K562 (cell line): ENCODE measurements at regions not wholly inside any gene's neighbourhood (a gene's known extent, or its start where the extent isn't known, plus 50 kb on each side); places are given as distances from the start of the nearest gene placed in this dataset.
"Not testable (repeated sequence)": the region's sequence is repeated elsewhere in the genome, so short reads cannot be mapped to it uniquely, and the experiment has no call there.

Experiments used
- ATAC-seq: fragments of 200-7000 bp; cut with Tn5 transposase; 3 replicates; pipeline ENCODE4 v1.9.1; 2020; ENCODE audit warnings: moderate library complexity
- BruUV-seq: library from RNA; stranded (reverse); fragments of 400-500 nt; replicated peaks from 2 replicates; lab custom pipeline; 2021; lab: Mats Ljungman, UMichigan
- CTCF ChIA-PET: fragments of 300-600 bp; formaldehyde crosslinking; extraction: SDS; loops from one replicate; lab custom pipeline; 2021; ENCODE audit warnings: low intra/inter-chr PET ratio; lab: Yijun Ruan, JAX
- POLR2A ChIA-PET: fragments of 300-600, 350-650 bp; sonication (Branson Sonifier 250); formaldehyde crosslinking; extraction: SDS; loops from one replicate; lab custom pipeline; 2021; ENCODE audit warnings: antibody characterized with exemption, inconsistent platforms; lab: Yijun Ruan, JAX
- DNase-seq, 4 experiments: peaks; one replicate each; pipeline versions ENCODE4 v3.0.0 to v3.0.0-alpha.2; 2011 to 2018; ENCODE audit warnings: low spot score in 3 of 4, mixed read lengths in 3 of 4; ENCODE audit errors: extremely low read depth in 1 of 4
- FAIRE-seq: peaks from 2 replicates; lab custom pipeline; 2011; peaks lifted over from hg19 to GRCh38; lab: Jason Lieb, UNC
- H2AFZ ChIP-seq: 2 replicates; pipeline ENCODE4 v1.6.0; 2011; ENCODE audit warnings: low read depth, low read length, control low read depth, inconsistent platforms
- H3K27ac ChIP-seq: fragments of 200-600 bp; 3 replicates; pipeline ENCODE4 v1.8.0; 2011; ENCODE audit warnings: low read depth, mild to moderate bottlenecking, control low read depth, inconsistent platforms, low read length, moderate library complexity, mixed read lengths; ENCODE audit errors: extremely low read depth
- H3K27me3 ChIP-seq, 2 experiments: fragments of 300-600 bp in 1 of 2; 2 replicates in 1 of 2; 3 replicates in 1 of 2; pipeline versions ENCODE4 v1.6.0 to v1.8.0; 2011; ENCODE audit warnings: inconsistent platforms in 2 of 2, low read length in 2 of 2, mild to moderate bottlenecking in 1 of 2, mixed read lengths in 1 of 2, moderate library complexity in 1 of 2; ENCODE audit not compliant: control insufficient read depth in 2 of 2, insufficient read depth in 2 of 2
- H3K36me3 ChIP-seq: fragments of 300-600 bp; 3 replicates; pipeline ENCODE4 v1.8.0; 2011; ENCODE audit warnings: mild to moderate bottlenecking, low read length, inconsistent platforms; ENCODE audit not compliant: control insufficient read depth, insufficient read depth
- H3K4me1 ChIP-seq, 2 experiments: fragments of 200-600 bp in 1 of 2; replicated peaks in 1 of 2; 2 replicates in 1 of 2; 3 replicates in 1 of 2; pipeline versions ENCODE4 v1.5.1 to v1.8.0; 2011; ENCODE audit warnings: inconsistent platforms in 2 of 2, low read length in 2 of 2, mild to moderate bottlenecking in 1 of 2, mixed read lengths in 1 of 2, moderate library complexity in 1 of 2; ENCODE audit not compliant: control insufficient read depth in 2 of 2, insufficient read depth in 2 of 2
- H3K4me2 ChIP-seq: 2 replicates; pipeline ENCODE4 v1.6.1; 2011; ENCODE audit warnings: low read length, control low read depth, inconsistent platforms, mixed read lengths; ENCODE audit not compliant: insufficient read depth
- H3K4me3 ChIP-seq: fragments of 200-600 bp; sonication (generic), shearing (Covaris generic); 2 replicates; pipeline ENCODE4 v1.5.1; 2016; ENCODE audit warnings: control low read depth, inconsistent platforms
- H3K79me2 ChIP-seq: fragments of 200-600 bp; 3 replicates; pipeline ENCODE4 v1.8.0; 2011; ENCODE audit warnings: low read length, inconsistent platforms; ENCODE audit not compliant: control insufficient read depth, insufficient read depth
- H3K9ac ChIP-seq, 2 experiments: 2 replicates each; pipeline versions ENCODE4 v1.6.0 to v1.6.1; 2011; ENCODE audit warnings: low read depth in 2 of 2, low read length in 2 of 2, control low read depth in 1 of 2, inconsistent platforms in 1 of 2, mild to moderate bottlenecking in 1 of 2, mixed read lengths in 1 of 2; ENCODE audit not compliant: insufficient read depth in 1 of 2
- H3K9me1 ChIP-seq: one replicate; pipeline ENCODE4 v1.6.0; 2011; ENCODE audit warnings: inconsistent platforms, mild to moderate bottlenecking, low read length, moderate library complexity; ENCODE audit not compliant: control insufficient read depth, insufficient read depth
- H3K9me3 ChIP-seq: replicated peaks from 2 replicates; pipeline ENCODE4 v1.5.1; 2011; ENCODE audit warnings: low read depth, low read length, inconsistent platforms; ENCODE audit not compliant: control insufficient read depth, insufficient read depth
- H4K20me1 ChIP-seq: replicated peaks from 2 replicates; pipeline ENCODE4 v1.6.1; 2011; ENCODE audit warnings: low read length, inconsistent platforms, mixed read lengths; ENCODE audit not compliant: control insufficient read depth, insufficient read depth
- CHCHD3 ChIP-seq: fragments of 250-450 bp; sonication (Bioruptor Pico); IDR thresholded peaks from 2 replicates; pipeline ENCODE4 v2.1.2; 2022; ENCODE audit warnings: mild to moderate bottlenecking
- FOXO4 ChIP-seq: fragments of 450-650 bp; formaldehyde crosslinking; IDR thresholded peaks from 2 replicates; pipeline ENCODE4 v1.4.0; 2020; ENCODE audit warnings: mild to moderate bottlenecking, moderate library complexity
- GATAD2A ChIP-seq: fragments of 450-650 bp; IDR thresholded peaks from 2 replicates; pipeline ENCODE4 v1.6.1; 2017
- ZNF551 ChIP-seq: fragments of 250-450 bp; sonication (Bioruptor Pico); IDR thresholded peaks from 2 replicates; pipeline ENCODE4 v1.5.0; 2021; ENCODE audit warnings: mild to moderate bottlenecking, moderate library complexity
- WGBS: fragments of 100-300 bp; shearing (Covaris generic); methylation state at CpG from one replicate; pipeline ENCODE4 v1.1.6; 2016; ENCODE audit warnings: low coverage, mixed read lengths; ENCODE audit not compliant: insufficient coverage; ENCODE audit errors: missing lambda C conversion rate; 5-methylcytosine and 5-hydroxymethylcytosine counted together
- in situ Hi-C: fragments of 300-500 bp; cut with MboI; formaldehyde crosslinking; loops from 4 replicates; pipeline ENCODE4 v1.15.0; 2018; ENCODE audit warnings: inconsistent platforms, mixed read lengths
- intact Hi-C: fragments of 100-400 bp; cut with micrococcal nuclease; formaldehyde crosslinking; loops from 2 replicates; pipeline ENCODE4 v1.14.2; 2022

- TF ChIP-seq FOXO4 (CRISPR knock-in tag) (no peak), ZNF551 (CRISPR knock-in tag) (no peak)
- TF ChIP-seq, all 486 proteins: peak for 0
Observed at GRCh38 chr18:35904389-35905037, 68.0 kb upstream of the RMP24 start (continued).

GRCh38 chr18:35905436-35905835 is 67.0 kb upstream of the RMP24 start:
- no peak for ATAC-seq
- BruUV-seq = no TSS peak
- intact Hi-C loops (no loop called here), in situ Hi-C loops (no loop called here)
- TF ChIP-seq GATAD2A = no peak
- no peak for TF ChIP-seq CHCHD3 (CRISPR knock-in tag)
- Histone ChIP-seq H3K4me3 (no peak overlapping the region), H3K79me2 (no peaks in the 10 kb centered on the region), H3K27ac (no peak overlapping the region), H3K4me1 (peaks cover 0 to 4% of the 10 kb centered on the region in 2 experiments; a peak in 1 of 5 replicates), H3K36me3 (no peaks in the 10 kb centered on the region), H3K27me3 (peaks cover 0 to 23% of the 10 kb centered on the region in 2 experiments; a peak in 3 of 5 replicates), H4K20me1 (no peaks in the 10 kb centered on the region), H2AFZ (no peak overlapping the region), H3K9ac (no peak overlapping the region), H3K9me3 (no peaks in the 10 kb centered on the region), H3K9me1 (no peaks in the 10 kb centered on the region), H3K4me2 (no peak overlapping the region)
- ChIA-PET POLR2A (no interaction called here), CTCF (no interaction called here)
- no peak for FAIRE-seq
- DNase-seq = no peak
- WGBS = 8% methylated on average over 10 of the region's 10 CpGs

GRCh38 chr18:35906291-35906690 is 66.2 kb upstream of the RMP24 start:
- ATAC-seq, intact Hi-C loops, H4K20me1 ChIP-seq, H3K9ac ChIP-seq, H3K4me1 ChIP-seq, in situ Hi-C loops, CTCF ChIA-PET, H3K36me3 ChIP-seq, H3K4me3 ChIP-seq, BruUV-seq, H2AFZ ChIP-seq, DNase-seq, H3K27ac ChIP-seq, H3K9me1 ChIP-seq, FAIRE-seq, POLR2A ChIA-PET, H3K9me3 ChIP-seq, H3K79me2 ChIP-seq, H3K4me2 ChIP-seq: not testable (repeated sequence)
- no CpG with 5 or more reads among the region's 3 CpGs for WGBS
- H3K27me3 ChIP-seq = peaks cover 0 to 23% of the 10 kb centered on the region in 2 experiments; a peak in 3 of 5 replicates
